Mucosa of descending colon (tissue), 3 donors: ENCODE measurements at regions not wholly inside any gene's neighbourhood (a gene's known extent, or its start where the extent isn't known, plus 50 kb on each side); places are given as distances from the start of the nearest gene placed in this dataset.

Source experiments
- ATAC-seq: fragments of 200-7000 bp; cut with Tn5 transposase; one replicate; pipeline ENCODE4 v1.9.1; 2020; ENCODE audit warnings: mild to moderate bottlenecking, moderate library complexity
- DNase-seq, 3 donors: peaks; one replicate each; pipeline ENCODE4 v3.0.0-alpha.2; 2020
- H3K36me3 ChIP-seq: fragments of 200-600 bp; one replicate; pipeline ENCODE4 v1.8.0; 2021; ENCODE audit warnings: low read depth, mild to moderate bottlenecking
- H3K4me1 ChIP-seq: fragments of 200-600 bp; one replicate; pipeline ENCODE4 v1.8.0; 2021; ENCODE audit warnings: low read depth, mild to moderate bottlenecking
- H3K4me3 ChIP-seq: fragments of 200-600 bp; one replicate; pipeline ENCODE4 v1.8.0; 2021; ENCODE audit warnings: mild to moderate bottlenecking
- H3K9me3 ChIP-seq: fragments of 200-600 bp; one replicate; pipeline ENCODE4 v1.8.0; 2021; ENCODE audit warnings: mild to moderate bottlenecking
- CTCF ChIP-seq: fragments of 200-600 bp; IDR thresholded peaks from one replicate; pipeline ENCODE4 v1.8.0; 2022; ENCODE audit warnings: antibody characterized with exemption, mild to moderate bottlenecking
- intact Hi-C, 2 donors: fragments of 100-400 bp; cut with DNase I in 1 of 2; cut with micrococcal nuclease in 1 of 2; formaldehyde crosslinking; loops; one replicate each; pipeline versions ENCODE4 v1.11.0 to v1.11.1; 2022; cut with DNase I, micrococcal nuclease
- donor health status: DM: no; HTN: no; CAD: no; lungs with moderate emphysema.
- donor health status: DM: no; HTN: no; CAD: no.
- donor health status: DM: no; HTN: yes; CAD: no.

- ATAC-seq (peak; percentile 65), DNase-seq (no peak)
- intact Hi-C loops: no loop called here
- Histone ChIP-seq H3K36me3 (no peaks in the 10 kb centered on the region), H3K4me1 (no peaks in the 10 kb centered on the region), H3K4me3 (no peak overlapping the region), H3K9me3 (no peaks in the 10 kb centered on the region)
- no peak for TF ChIP-seq CTCF
These were observed 586.4 kb downstream of the MED13L start for GRCh38 chr12:115691123-115691522.

GRCh38 chr12:115687094-115687493 lies 590.4 kb downstream of the MED13L start:
- no peak for ATAC-seq
- no peak overlapping the region for H3K4me3 ChIP-seq
- DNase-seq: no peak

GRCh38 chr12:115683240-115683780 lies 594.2 kb downstream of the MED13L start:
- ATAC-seq (no peak), DNase-seq (no peak)
- Histone ChIP-seq H3K9me3 (no peaks in the 10 kb centered on the region), H3K4me3 (no peak overlapping the region), H3K36me3 (no peaks in the 10 kb centered on the region), H3K4me1 (no peaks in the 10 kb centered on the region)
- TF ChIP-seq CTCF: no peak
- intact Hi-C loops: no loop called here

More at GRCh38 chr12:115687094-115687493, 590.4 kb downstream of the MED13L start:
- Histone ChIP-seq H3K4me1 (no peaks in the 10 kb centered on the region), H3K36me3 (no peaks in the 10 kb centered on the region), H3K9me3 (no peaks in the 10 kb centered on the region)
- intact Hi-C loops: no loop called here
- no peak for TF ChIP-seq CTCF

GRCh38 chr12:115680967-115681366 lies 596.5 kb downstream of the MED13L start:
- Histone ChIP-seq H3K36me3 (no peaks in the 10 kb centered on the region), H3K4me3 (no peak overlapping the region), H3K9me3 (no peaks in the 10 kb centered on the region), H3K4me1 (no peaks in the 10 kb centered on the region)
- TF ChIP-seq CTCF: no peak
- ATAC-seq (no peak), DNase-seq (no peak)
- intact Hi-C loops: no loop called here

- intact Hi-C loops: no loop called here
- Histone ChIP-seq H3K4me3 (no peak overlapping the region), H3K36me3 (no peaks in the 10 kb centered on the region), H3K9me3 (no peaks in the 10 kb centered on the region), H3K4me1 (no peaks in the 10 kb centered on the region)
- DNase-seq (no peak), ATAC-seq (no peak)
- no peak for TF ChIP-seq CTCF
These were observed 604.9 kb downstream of the MED13L start for GRCh38 chr12:115672506-115673080.

GRCh38 chr12:115672086-115672485 lies 605.4 kb downstream of the MED13L start:
- H3K9me3 ChIP-seq: no peaks in the 10 kb centered on the region
- no peaks in the 10 kb centered on the region for H3K4me1 ChIP-seq
- DNase-seq: no peak
- H3K4me3 ChIP-seq: no peak overlapping the region
- peak; percentile 49 for ATAC-seq
- no peak for TF ChIP-seq CTCF
- intact Hi-C loops: no loop called here
- H3K36me3 ChIP-seq: no peaks in the 10 kb centered on the region
